Neuronal stem cell (in vitro differentiated cells): ENCODE measurements at regions not wholly inside any gene's neighbourhood (a gene's known extent, or its start where the extent isn't known, plus 50 kb on each side); places are given as distances from the start of the nearest gene placed in this dataset.

Source experiments
- DNase-seq: peaks from one replicate; pipeline ENCODE4 v3.0.0-alpha.2; 2013; ENCODE audit warnings: low spot score
- H2AFZ ChIP-seq: one replicate; pipeline ENCODE4 v1.6.1; 2013; ENCODE audit warnings: mild to moderate bottlenecking, low read length, inconsistent platforms
- H2AK5ac ChIP-seq: 2 replicates; pipeline ENCODE4 v1.6.1; 2013; ENCODE audit warnings: low read depth, mild to moderate bottlenecking, inconsistent platforms, low read length, moderate library complexity, mixed read lengths
- H2BK120ac ChIP-seq: 2 replicates; pipeline ENCODE4 v1.6.1; 2013; ENCODE audit warnings: low read depth, mild to moderate bottlenecking, inconsistent platforms, low read length, moderate library complexity, mixed read lengths
- H2BK12ac ChIP-seq: one replicate; pipeline ENCODE4 v1.6.1; 2013; ENCODE audit warnings: low read length, inconsistent platforms
- H2BK15ac ChIP-seq: 2 replicates; pipeline ENCODE4 v1.6.1; 2013; ENCODE audit warnings: mild to moderate bottlenecking, low read length, inconsistent platforms, mixed read lengths
- H2BK5ac ChIP-seq: one replicate; pipeline ENCODE4 v1.6.1; 2013; ENCODE audit warnings: inconsistent platforms, mild to moderate bottlenecking, low read length, moderate library complexity
- H3K14ac ChIP-seq: one replicate; pipeline ENCODE4 v1.6.1; 2013; ENCODE audit warnings: low read length, inconsistent platforms
- H3K18ac ChIP-seq: 2 replicates; pipeline ENCODE4 v1.6.1; 2013; ENCODE audit warnings: low read length, inconsistent platforms
- H3K23ac ChIP-seq: 2 replicates; pipeline ENCODE4 v1.6.1; 2013; ENCODE audit warnings: low read depth, mild to moderate bottlenecking, mixed read lengths, low read length, inconsistent platforms; ENCODE audit not compliant: poor library complexity
- H3K27ac ChIP-seq: replicated peaks from 3 replicates; pipeline ENCODE4 v1.5.1; 2013; ENCODE audit warnings: low read length, inconsistent platforms
- H3K27me3 ChIP-seq, 3 experiments: 2 replicates each; pipeline ENCODE4 v1.6.1; 2013; ENCODE audit warnings: low read length in 3 of 3, mild to moderate bottlenecking in 2 of 3, inconsistent platforms in 1 of 3, low read depth in 1 of 3, mixed read lengths in 1 of 3, moderate library complexity in 1 of 3; ENCODE audit not compliant: control insufficient read depth in 3 of 3, insufficient read depth in 3 of 3
- H3K36me3 ChIP-seq, 2 donors: replicated peaks in 1 of 2; 2 replicates each; pipeline ENCODE4 v1.6.1; 2013; ENCODE audit warnings: low read length in 2 of 2; ENCODE audit not compliant: control insufficient read depth in 2 of 2, insufficient read depth in 2 of 2
- H3K4ac ChIP-seq: 2 replicates; pipeline ENCODE4 v1.6.1; 2013; ENCODE audit warnings: inconsistent platforms, mild to moderate bottlenecking, low read length, moderate library complexity
- H3K4me1 ChIP-seq, 2 donors: 1 replicate in 1 of 2; 2 replicates in 1 of 2; pipeline ENCODE4 v1.6.1; 2013; ENCODE audit warnings: low read length in 2 of 2, low read depth in 1 of 2; ENCODE audit not compliant: control insufficient read depth in 2 of 2, insufficient read depth in 1 of 2
- H3K4me2 ChIP-seq: one replicate; pipeline ENCODE4 v1.6.1; 2013; ENCODE audit warnings: mild to moderate bottlenecking, low read length, inconsistent platforms; ENCODE audit not compliant: insufficient read depth, poor library complexity, severe bottlenecking
- H3K4me3 ChIP-seq, 2 donors: 2 replicates each; pipeline ENCODE4 v1.5.1; 2013; ENCODE audit warnings: low read length in 2 of 2, mild to moderate bottlenecking in 2 of 2, inconsistent platforms in 1 of 2, moderate library complexity in 1 of 2
- H3K79me1 ChIP-seq: one replicate; pipeline ENCODE4 v1.6.1; 2013; ENCODE audit warnings: low read depth, mild to moderate bottlenecking, inconsistent platforms, low read length, moderate library complexity
- H3K9ac ChIP-seq: one replicate; pipeline ENCODE4 v1.6.1; 2013; ENCODE audit warnings: mild to moderate bottlenecking, low read depth, low read length, inconsistent platforms; ENCODE audit not compliant: poor library complexity
- H3K9me3 ChIP-seq, 2 donors: replicated peaks in 1 of 2; 2 replicates each; pipeline versions ENCODE3 to v1.6.1; 2013; ENCODE audit warnings: low read length in 2 of 2, mild to moderate bottlenecking in 2 of 2, inconsistent platforms in 1 of 2, low read depth in 1 of 2, mixed read lengths in 1 of 2, moderate library complexity in 1 of 2; ENCODE audit not compliant: control insufficient read depth in 2 of 2, insufficient read depth in 1 of 2
- H4K8ac ChIP-seq: one replicate; pipeline ENCODE4 v1.6.1; 2013; ENCODE audit warnings: low read depth, mild to moderate bottlenecking, inconsistent platforms, low read length, moderate library complexity
- H4K91ac ChIP-seq: one replicate; pipeline ENCODE4 v1.6.1; 2013; ENCODE audit warnings: low read length, low read depth, mild to moderate bottlenecking, inconsistent platforms; ENCODE audit not compliant: poor library complexity
- WGBS, 2 donors: extraction: QIAGEN DNeasy Blood & Tissue Kit; methylation state at CpG; one replicate each; pipeline ENCODE4 v1.1.7; 2013; ENCODE audit warnings: missing lambda C conversion rate in 2 of 2, mixed read lengths in 1 of 2; ENCODE audit not compliant: insufficient read length in 2 of 2, insufficient replicate concordance in 1 of 2; ENCODE audit errors: extremely low coverage in 2 of 2; 5-methylcytosine and 5-hydroxymethylcytosine counted together

DNA sequence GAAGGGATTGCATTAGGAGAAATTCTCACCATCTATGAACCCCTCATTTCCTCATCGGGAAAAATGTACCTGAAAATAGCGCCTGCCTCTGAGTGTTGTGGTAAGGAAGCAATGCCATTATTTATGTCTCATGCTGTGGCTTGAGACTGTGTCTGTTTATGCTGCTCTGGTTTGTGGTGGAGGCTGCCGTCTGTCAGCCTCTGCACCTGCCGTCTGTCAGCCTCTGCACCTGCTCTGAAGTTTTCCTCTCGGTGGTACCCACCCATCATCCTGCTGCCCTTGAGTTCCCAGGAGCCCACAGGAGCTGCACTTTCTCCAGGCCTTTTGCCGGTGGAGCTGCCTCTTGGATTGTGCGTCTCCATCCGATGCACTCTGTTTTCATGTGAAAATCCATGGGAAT lies 68.5 kb upstream of the PPP2R3B start:
- no peak overlapping the region for H3K4ac ChIP-seq
- no peak for DNase-seq
- H3K79me1 ChIP-seq = no peaks in the 10 kb centered on the region
- no peak overlapping the region for H4K91ac ChIP-seq
- no peak overlapping the region for H2BK120ac ChIP-seq
- H2BK15ac ChIP-seq = no peak overlapping the region
- no peaks in the 10 kb centered on the region for H3K9me3 ChIP-seq
- no peak overlapping the region for H3K9ac ChIP-seq
- no peak overlapping the region for H3K18ac ChIP-seq
- H4K8ac ChIP-seq = no peak overlapping the region
- H3K23ac ChIP-seq = no peak overlapping the region
- H2BK5ac ChIP-seq = no peak overlapping the region
- H3K27me3 ChIP-seq = peaks cover 0 to 10% (median 0%) of the 10 kb centered on the region in 3 experiments
- no peak overlapping the region for H3K14ac ChIP-seq
- WGBS, 2 donors = no CpG with 5 or more reads among the region's 8 CpGs
- no peak overlapping the region for H2AK5ac ChIP-seq
- no peaks in the 10 kb centered on the region for H3K36me3 ChIP-seq
- H2BK12ac ChIP-seq = no peak overlapping the region
- H3K4me1 ChIP-seq = peaks cover 2 to 7% of the 10 kb centered on the region in 2 donors
- no peak overlapping the region for H3K4me3 ChIP-seq
- no peak overlapping the region for H2AFZ ChIP-seq
- H3K4me2 ChIP-seq = no peak overlapping the region
- H3K27ac ChIP-seq = no peak overlapping the region

DNA sequence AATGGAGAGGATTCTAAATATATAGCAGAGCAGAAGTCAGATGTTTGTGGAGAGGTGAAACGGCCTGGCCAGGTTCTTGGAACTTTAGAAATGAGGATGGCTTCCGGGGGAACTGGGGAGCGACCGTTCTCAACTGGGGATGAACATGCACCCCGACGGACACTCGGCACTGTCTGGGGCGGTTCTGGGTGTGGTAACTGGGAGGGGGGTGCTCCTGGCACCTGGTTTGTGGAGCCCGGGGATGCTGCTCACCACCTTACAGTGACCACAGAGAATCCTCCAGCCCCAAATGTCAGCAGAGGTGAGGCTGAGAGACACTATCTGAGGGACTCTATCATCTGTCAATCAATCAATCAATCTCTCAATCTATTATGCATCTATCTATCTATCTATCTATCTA lies 69.0 kb upstream of the PPP2R3B start:
- Histone ChIP-seq H3K79me1 (peaks cover 2% of the 10 kb centered on the region), H3K4ac (no peak overlapping the region), H3K4me2 (no peak overlapping the region), H3K14ac (no peak overlapping the region), H3K36me3 (no peaks in the 10 kb centered on the region), H2BK120ac (no peak overlapping the region), H3K18ac (no peak overlapping the region), H3K4me1 (peaks cover 2 to 9% of the 10 kb centered on the region in 2 donors), H3K4me3 (no peak overlapping the region), H3K27ac (no peak overlapping the region), H2BK12ac (no peak overlapping the region), H3K27me3 (peaks cover 0 to 13% (median 0%) of the 10 kb centered on the region in 3 experiments), H2BK15ac (no peak overlapping the region), H4K91ac (no peak overlapping the region), H3K23ac (no peak overlapping the region), H2BK5ac (no peak overlapping the region), H3K9ac (no peak overlapping the region), H3K9me3 (no peaks in the 10 kb centered on the region), H2AFZ (no peak overlapping the region), H2AK5ac (no peak overlapping the region), H4K8ac (no peak overlapping the region)
- no peak for DNase-seq
- no CpG with 5 or more reads among the region's 9 CpGs for WGBS, 2 donors

DNA sequence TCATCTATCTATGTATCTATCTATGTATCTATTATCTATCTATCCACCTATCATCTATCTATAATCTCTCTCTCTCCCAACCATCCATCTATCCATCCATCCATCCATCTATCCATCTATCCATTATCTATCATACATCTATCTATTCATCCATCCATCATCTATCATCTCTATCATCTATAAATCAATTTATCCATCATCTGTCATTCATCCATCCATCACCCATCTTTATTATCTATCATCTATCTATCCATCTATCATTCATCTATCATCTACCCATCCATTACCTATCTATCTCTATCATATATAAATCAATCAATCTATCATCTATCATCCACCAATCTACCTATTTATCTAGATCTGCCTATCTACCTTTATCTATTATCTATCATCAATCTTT lies 69.4 kb upstream of the PPP2R3B start:
- Histone ChIP-seq H3K79me1 (peaks cover 2% of the 10 kb centered on the region), H3K9ac (no peak overlapping the region), H3K4me1 (peaks cover 2 to 9% of the 10 kb centered on the region in 2 donors), H3K23ac (no peak overlapping the region), H3K14ac (no peak overlapping the region), H2AFZ (no peak overlapping the region), H3K27ac (no peak overlapping the region), H4K8ac (no peak overlapping the region), H3K4me2 (no peak overlapping the region), H2BK12ac (no peak overlapping the region), H3K36me3 (no peaks in the 10 kb centered on the region), H3K4ac (no peak overlapping the region), H4K91ac (no peak overlapping the region), H2BK15ac (no peak overlapping the region), H2AK5ac (no peak overlapping the region), H2BK120ac (no peak overlapping the region), H3K27me3 (peaks cover 0 to 13% (median 0%) of the 10 kb centered on the region in 3 experiments), H3K9me3 (peaks cover 0 to under 1% of the 10 kb centered on the region in 2 donors), H3K18ac (no peak overlapping the region), H2BK5ac (no peak overlapping the region), H3K4me3 (no peak overlapping the region)
- DNase-seq = no peak

DNA sequence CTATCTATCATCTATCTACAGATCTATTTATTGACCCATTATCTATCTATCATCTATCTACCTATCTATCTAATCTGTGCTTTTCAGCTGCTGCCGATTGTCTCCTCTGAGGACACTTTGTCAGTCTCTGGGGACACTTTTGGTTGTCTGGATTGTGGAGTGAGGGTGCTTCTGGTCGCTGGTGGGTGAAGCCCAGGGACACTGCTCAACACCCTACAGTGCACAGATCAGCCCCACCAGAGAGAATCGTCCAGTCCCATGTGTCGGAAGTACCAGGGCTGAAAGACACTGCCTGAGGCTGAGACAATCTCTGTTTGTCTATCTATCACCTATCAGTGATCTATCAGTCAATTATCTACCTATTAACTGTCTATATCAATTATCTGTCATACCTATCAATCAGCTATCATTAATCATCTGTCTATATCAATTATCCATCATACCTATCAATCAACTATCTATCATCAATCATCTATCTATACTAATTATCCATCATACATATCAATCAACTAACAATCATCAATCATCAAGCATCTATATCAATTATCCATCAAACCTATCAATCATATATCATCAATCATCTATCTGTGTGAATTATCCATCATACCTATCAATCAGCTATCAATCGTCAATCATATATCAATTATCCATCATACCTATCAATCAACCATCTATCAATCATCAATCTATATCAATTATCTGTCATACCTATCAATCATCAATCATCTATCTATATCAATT lies 70.0 kb upstream of the PPP2R3B start:
- Histone ChIP-seq H2BK15ac (no peak overlapping the region), H3K27ac (no peak overlapping the region), H4K8ac (no peak overlapping the region), H3K9ac (no peak overlapping the region), H2AK5ac (no peak overlapping the region), H3K23ac (no peak overlapping the region), H3K36me3 (no peaks in the 10 kb centered on the region), H2BK5ac (no peak overlapping the region), H3K9me3 (peaks cover 0 to 4% of the 10 kb centered on the region in 2 donors), H3K4me2 (no peak overlapping the region), H3K79me1 (peaks cover 2% of the 10 kb centered on the region), H3K27me3 (peaks cover 0 to 13% (median 0%) of the 10 kb centered on the region in 3 experiments), H2AFZ (no peak overlapping the region), H4K91ac (no peak overlapping the region), H2BK12ac (no peak overlapping the region), H3K4ac (no peak overlapping the region), H3K4me1 (peaks cover 2 to 9% of the 10 kb centered on the region in 2 donors), H3K14ac (no peak overlapping the region), H3K18ac (no peak overlapping the region), H3K4me3 (no peak overlapping the region), H2BK120ac (no peak overlapping the region)
- no peak for DNase-seq
- WGBS, 2 donors = 100% methylated on average over 1 of the region's 5 CpGs; no CpG with 5 or more reads in 1 of the 2 donors
